IMR-90 (cell line): ENCODE measurements at regions not wholly inside any gene's neighbourhood (a gene's known extent, or its start where the extent isn't known, plus 50 kb on each side); places are given as distances from the start of the nearest gene placed in this dataset.

Source experiments
- ATAC-seq: fragments of 200-7000 bp; cut with Tn5 transposase; 2 replicates; pipeline ENCODE4 v1.9.1; 2020; ENCODE audit warnings: low read depth, mild to moderate bottlenecking, moderate library complexity
- BruUV-seq: library from RNA; stranded (reverse); fragments of 400-500 nt; replicated peaks from 2 replicates; lab custom pipeline; 2021; lab: Mats Ljungman, UMichigan
- CTCF ChIA-PET: fragments of 300-600 bp; formaldehyde crosslinking; extraction: SDS; loops from one replicate; lab custom pipeline; 2021; ENCODE audit warnings: antibody characterized with exemption; lab: Yijun Ruan, JAX
- POLR2A ChIA-PET: fragments of 300-600 bp; sonication (Branson Sonifier 250); formaldehyde crosslinking; loops from one replicate; lab custom pipeline; 2022; ENCODE audit warnings: antibody characterized with exemption; ENCODE audit not compliant: unreplicated experiment; lab: Charles Lee
- DNase-seq: peaks from one replicate; pipeline ENCODE4 v3.0.0; 2013
- H2AFZ ChIP-seq: replicated peaks from 2 replicates; pipeline ENCODE3; 2013; ENCODE audit warnings: low read length, mild to moderate bottlenecking; ENCODE audit not compliant: poor library complexity
- H2AK5ac ChIP-seq: 2 replicates; pipeline ENCODE4 v1.6.1; 2013; ENCODE audit warnings: low read depth, low read length, inconsistent platforms
- H2AK9ac ChIP-seq: replicated peaks from 2 replicates; pipeline ENCODE3; 2013; ENCODE audit warnings: mild to moderate bottlenecking, low read depth, low read length, moderate library complexity; ENCODE audit not compliant: poor library complexity
- H2BK120ac ChIP-seq: 2 replicates; pipeline ENCODE4 v1.6.1; 2013; ENCODE audit warnings: low read depth, low read length, inconsistent platforms
- H2BK15ac ChIP-seq: 3 replicates; pipeline ENCODE4 v1.6.1; 2013; ENCODE audit warnings: low read depth, low read length, inconsistent platforms
- H2BK20ac ChIP-seq: 2 replicates; pipeline ENCODE4 v1.6.1; 2013; ENCODE audit warnings: low read depth, mild to moderate bottlenecking, inconsistent platforms, low read length, moderate library complexity
- H2BK5ac ChIP-seq: 2 replicates; pipeline ENCODE4 v1.6.1; 2013; ENCODE audit warnings: mild to moderate bottlenecking, low read depth, low read length, inconsistent platforms; ENCODE audit not compliant: poor library complexity, severe bottlenecking
- H3K14ac ChIP-seq: replicated peaks from 2 replicates; pipeline ENCODE4 v1.6.1; 2013; ENCODE audit warnings: low read depth, low read length, inconsistent platforms
- H3K18ac ChIP-seq: 2 replicates; pipeline ENCODE4 v1.6.1; 2013; ENCODE audit warnings: low read depth, low read length, control low read depth
- H3K23ac ChIP-seq: 2 replicates; pipeline ENCODE4 v1.6.1; 2013; ENCODE audit warnings: low read depth, low read length, inconsistent platforms
- H3K27ac ChIP-seq: 2 replicates; pipeline ENCODE4 v1.5.1; 2013; ENCODE audit warnings: mild to moderate bottlenecking, control low read depth, low read length; ENCODE audit not compliant: insufficient read depth
- H3K27me3 ChIP-seq: 2 replicates; pipeline ENCODE4 v1.6.1; 2013; ENCODE audit warnings: low read length; ENCODE audit not compliant: control insufficient read depth, insufficient read depth
- H3K36me3 ChIP-seq: 2 replicates; pipeline ENCODE4 v1.6.1; 2013; ENCODE audit warnings: low read length, mixed read lengths; ENCODE audit not compliant: control insufficient read depth, insufficient read depth
- H3K4ac ChIP-seq: 2 replicates; pipeline ENCODE4 v1.6.1; 2013; ENCODE audit warnings: low read depth, low read length, inconsistent platforms
- H3K4me1 ChIP-seq: 2 replicates; pipeline ENCODE4 v1.6.1; 2013; ENCODE audit warnings: low read length, mixed read lengths; ENCODE audit not compliant: control insufficient read depth, insufficient read depth
- H3K4me2 ChIP-seq: 2 replicates; pipeline ENCODE4 v1.6.1; 2013; ENCODE audit warnings: low read depth, mild to moderate bottlenecking, control low read depth, low read length, moderate library complexity
- H3K4me3 ChIP-seq: 2 replicates; pipeline ENCODE4 v1.5.1; 2013; ENCODE audit warnings: low read depth, mild to moderate bottlenecking, control low read depth, low read length, moderate library complexity; ENCODE audit not compliant: insufficient read depth
- H3K56ac ChIP-seq: 2 replicates; pipeline ENCODE4 v1.6.1; 2013; ENCODE audit warnings: low read length, inconsistent platforms; ENCODE audit not compliant: insufficient read depth; ENCODE audit errors: extremely low read depth
- H3K79me1 ChIP-seq, 2 experiments: 2 replicates each; pipeline ENCODE4 v1.6.1; 2013; ENCODE audit warnings: low read length in 2 of 2, inconsistent platforms in 1 of 2, low read depth in 1 of 2
- H3K9ac ChIP-seq: 2 replicates; pipeline ENCODE4 v1.6.1; 2013; ENCODE audit warnings: low read depth, low read length, control low read depth
- H3K9me1 ChIP-seq: 2 replicates; pipeline ENCODE4 v1.6.1; 2013; ENCODE audit warnings: low read length, inconsistent platforms; ENCODE audit not compliant: insufficient read depth
- H3K9me3 ChIP-seq: 2 replicates; pipeline ENCODE4 v1.6.1; 2013; ENCODE audit warnings: low read length; ENCODE audit not compliant: control insufficient read depth, insufficient read depth
- H4K20me1 ChIP-seq: 2 replicates; pipeline ENCODE4 v1.6.1; 2013; ENCODE audit warnings: low read length, inconsistent platforms; ENCODE audit not compliant: insufficient read depth
- H4K5ac ChIP-seq: 2 replicates; pipeline ENCODE4 v1.6.1; 2013; ENCODE audit warnings: mild to moderate bottlenecking, low read depth, low read length, control low read depth
- H4K8ac ChIP-seq, 2 experiments: 2 replicates each; pipeline ENCODE4 v1.6.1; 2013; ENCODE audit warnings: low read depth in 2 of 2, low read length in 2 of 2, control low read depth in 1 of 2, inconsistent platforms in 1 of 2
- H4K91ac ChIP-seq: 2 replicates; pipeline ENCODE4 v1.6.1; 2013; ENCODE audit warnings: low read depth, low read length, inconsistent platforms; ENCODE audit not compliant: insufficient read depth
- CEBPB ChIP-seq: IDR thresholded peaks from 2 replicates; pipeline ENCODE4 v1.6.1; 2012; ENCODE audit warnings: low read depth, low read length, improper control_type of control experiment
- CHD1 ChIP-seq: IDR thresholded peaks from 2 replicates; pipeline ENCODE4 v1.6.1; 2012; ENCODE audit warnings: low read depth, low read length, improper control_type of control experiment
- CTCF ChIP-seq: conservative IDR thresholded peaks from 2 replicates; pipeline ENCODE4 v1.5.1; 2012; ENCODE audit warnings: mild to moderate bottlenecking, low read depth, low read length, improper control_type of control experiment
- ELK1 ChIP-seq: fragments of 150-350 bp; IDR thresholded peaks from 2 replicates; pipeline ENCODE4 v1.6.1; 2016; ENCODE audit warnings: low read depth, mild to moderate bottlenecking, low read length, moderate library complexity, borderline replicate concordance
- FOS ChIP-seq: fragments of 150-350 bp; IDR thresholded peaks from 2 replicates; pipeline ENCODE4 v1.6.1; 2016; ENCODE audit warnings: low read depth, low read length
- MAFK ChIP-seq: IDR thresholded peaks from 2 replicates; pipeline ENCODE4 v1.6.1; 2012; ENCODE audit warnings: low read depth, low read length, improper control_type of control experiment
- MAZ ChIP-seq: IDR thresholded peaks from 2 replicates; pipeline ENCODE4 v1.6.1; 2012; ENCODE audit warnings: low read depth, mild to moderate bottlenecking, low read length, improper control_type of control experiment, moderate library complexity, borderline replicate concordance
- MXI1 ChIP-seq: IDR thresholded peaks from 2 replicates; pipeline ENCODE4 v1.6.1; 2012; ENCODE audit warnings: low read depth, mild to moderate bottlenecking, low read length, moderate library complexity, borderline replicate concordance
- NFE2L2 ChIP-seq: fragments of 150-350 bp; IDR thresholded peaks from 2 replicates; pipeline ENCODE4 v1.6.1; 2016; ENCODE audit warnings: low read depth, mild to moderate bottlenecking, low read length
- POLR2A ChIP-seq: IDR thresholded peaks from 2 replicates; pipeline ENCODE4 v1.6.1; 2012; ENCODE audit warnings: mild to moderate bottlenecking, low read depth, low read length
- RAD21 ChIP-seq: IDR thresholded peaks from 2 replicates; pipeline ENCODE4 v1.6.1; 2012; ENCODE audit warnings: low read length, improper control_type of control experiment
- RCOR1 ChIP-seq: IDR thresholded peaks from 2 replicates; pipeline ENCODE4 v1.6.1; 2012; ENCODE audit warnings: mild to moderate bottlenecking, low read length, improper control_type of control experiment; ENCODE audit not compliant: insufficient replicate concordance
- RFX5 ChIP-seq: IDR thresholded peaks from 2 replicates; pipeline ENCODE4 v1.8.0; 2012; ENCODE audit warnings: low read depth, mild to moderate bottlenecking, low read length, moderate library complexity
- SMC3 ChIP-seq: fragments of 150-350 bp; IDR thresholded peaks from 2 replicates; pipeline ENCODE4 v1.6.1; 2016; ENCODE audit warnings: low read depth, mild to moderate bottlenecking, antibody characterized with exemption, low read length, moderate library complexity
- WGBS, 2 experiments: methylation state at CpG; one replicate each; pipeline versions ENCODE4 v1.1.5 to v1.1.7; 2013; ENCODE audit warnings: missing lambda C conversion rate in 2 of 2; ENCODE audit not compliant: insufficient read length in 1 of 2; ENCODE audit errors: extremely low coverage in 2 of 2; 5-methylcytosine and 5-hydroxymethylcytosine counted together
- dilution Hi-C: fragments of 300-500 bp; cut with HindIII; formaldehyde crosslinking; loops from one replicate; pipeline ENCODE4 v1.14.3; 2018; ENCODE audit warnings: low sequenced_read_pairs; ENCODE audit not compliant: unreplicated experiment
- in situ Hi-C: fragments of 300-500 bp; cut with MboI; formaldehyde crosslinking; loops from 3 replicates; pipeline ENCODE4 v1.14.3; 2019; ENCODE audit warnings: low sequenced_read_pairs, inconsistent platforms, mixed read lengths
- intact Hi-C: fragments of 100-400 bp; cut with micrococcal nuclease; formaldehyde crosslinking; loops from 2 replicates; pipeline ENCODE4 v1.10.0; 2022
- TF ChIP-seq, protein P1 (sequence below): fragments of 150-350 bp; IDR thresholded peaks from 2 replicates; pipeline ENCODE4 v1.6.1; 2017; ENCODE audit warnings: mild to moderate bottlenecking, antibody characterized with exemption, low read length, low read depth

DNA sequence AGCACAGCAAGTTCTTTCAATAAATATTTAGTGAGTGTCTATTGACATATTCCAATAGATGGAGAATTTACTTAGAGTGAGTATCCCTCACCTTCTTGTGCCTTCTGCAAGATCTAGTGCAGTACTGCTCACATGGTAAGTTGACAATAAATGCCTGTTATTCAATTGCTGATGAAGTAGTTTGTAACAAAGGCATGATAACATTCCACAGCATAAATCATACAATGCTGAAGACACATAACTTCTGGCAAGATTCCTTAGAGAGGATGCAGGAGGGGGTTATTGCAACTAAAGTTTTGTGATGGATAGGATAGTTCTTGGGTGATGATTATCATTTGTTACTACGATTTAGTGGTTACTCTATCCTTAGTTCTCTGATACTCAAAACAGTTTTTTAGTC lies 112.2 kb upstream of the RBMS3 start:
- no peak overlapping the region for H4K8ac ChIP-seq
- H3K27me3 ChIP-seq = no peaks in the 10 kb centered on the region
- no peak overlapping the region for H4K5ac ChIP-seq
- dilution Hi-C loops (no loop called here), intact Hi-C loops (no loop called here), in situ Hi-C loops (no loop called here)
- peaks cover 2% of the 10 kb centered on the region; the same call in 1 of the 2 replicates for H3K4me1 ChIP-seq
- CTCF ChIA-PET = no interaction called here
- no peak for DNase-seq
- H3K56ac ChIP-seq = no peak overlapping the region
- no peak for ATAC-seq
- no peak overlapping the region for H3K4me3 ChIP-seq
- no peaks in the 10 kb centered on the region for H3K36me3 ChIP-seq
- H2AK5ac ChIP-seq = no peak overlapping the region
- no peak overlapping the region for H2AFZ ChIP-seq
- no peak overlapping the region for H2BK5ac ChIP-seq
- no peak overlapping the region for H2BK120ac ChIP-seq
- H4K20me1 ChIP-seq = no peaks in the 10 kb centered on the region
- no peak overlapping the region for H4K91ac ChIP-seq
- H3K9ac ChIP-seq = no peak overlapping the region
- POLR2A ChIA-PET = no interaction called here
- H3K27ac ChIP-seq = no peak overlapping the region
- H2BK15ac ChIP-seq = no peak overlapping the region
- no CpG with 5 or more reads among the region's 1 CpG for WGBS, 2 experiments
- BruUV-seq = no TSS peak
- no peak overlapping the region for H2BK20ac ChIP-seq
- H3K79me1 ChIP-seq = no peaks in the 10 kb centered on the region
- H2AK9ac ChIP-seq = no peak overlapping the region
- H3K18ac ChIP-seq = no peak overlapping the region
- H3K4me2 ChIP-seq = no peak overlapping the region
- no peak for TF ChIP-seq RAD21
- TF ChIP-seq SMC3 = no peak
- no peak for TF ChIP-seq POLR2A
- TF ChIP-seq ELK1 = no peak
- TF ChIP-seq, protein P1, sequence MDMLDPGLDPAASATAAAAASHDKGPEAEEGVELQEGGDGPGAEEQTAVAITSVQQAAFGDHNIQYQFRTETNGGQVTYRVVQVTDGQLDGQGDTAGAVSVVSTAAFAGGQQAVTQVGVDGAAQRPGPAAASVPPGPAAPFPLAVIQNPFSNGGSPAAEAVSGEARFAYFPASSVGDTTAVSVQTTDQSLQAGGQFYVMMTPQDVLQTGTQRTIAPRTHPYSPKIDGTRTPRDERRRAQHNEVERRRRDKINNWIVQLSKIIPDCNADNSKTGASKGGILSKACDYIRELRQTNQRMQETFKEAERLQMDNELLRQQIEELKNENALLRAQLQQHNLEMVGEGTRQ = no peak
- no peak for TF ChIP-seq RFX5
- no peak for TF ChIP-seq FOS
- no peak for TF ChIP-seq MXI1
- TF ChIP-seq CTCF = no peak
- TF ChIP-seq MAZ = no peak
- TF ChIP-seq MAFK = no peak
- TF ChIP-seq NFE2L2 = no peak
- no peak for TF ChIP-seq CEBPB
- TF ChIP-seq CHD1 = no peak
- TF ChIP-seq RCOR1 = no peak
- no peak overlapping the region for H3K23ac ChIP-seq
- 0 out of 2 replicates have a peak overlapping the region, but pooled peaks have one; percentile 22 for H3K14ac ChIP-seq
- H3K9me3 ChIP-seq = no peaks in the 10 kb centered on the region
- no peak overlapping the region for H3K4ac ChIP-seq
- H3K9me1 ChIP-seq = no peaks in the 10 kb centered on the region; the same call in 1 of the 2 replicates
